HuH-7.5 (cell line): ENCODE measurements at regions not wholly inside any gene's neighbourhood (a gene's known extent, or its start where the extent isn't known, plus 50 kb on each side); places are given as distances from the start of the nearest gene placed in this dataset.

Experiments
- DNase-seq: peaks from one replicate; pipeline ENCODE4 v3.0.0; 2011; ENCODE audit warnings: low spot score

- DNase-seq: no peak
Measured at GRCh38 chr3:124671106-124671505, 59.1 kb upstream of the UMPS start.

GRCh38 chr3:124674336-124674735 is 55.9 kb upstream of the UMPS start:
- DNase-seq: no peak

GRCh38 chr3:124676236-124676635 is 54.0 kb upstream of the UMPS start:
- no peak for DNase-seq

- no peak for DNase-seq
Measured at GRCh38 chr3:124679048-124679638, 51.1 kb upstream of the UMPS start.
